Left ventricle myocardium inferior (tissue), 1 donor: ENCODE measurements at regions not wholly inside any gene's neighbourhood (a gene's known extent, or its start where the extent isn't known, plus 50 kb on each side); places are given as distances from the start of the nearest gene placed in this dataset.

Source experiments
- DNase-seq: peaks from one replicate; pipeline ENCODE4 v3.0.0-alpha.2; 2020
- H3K27ac ChIP-seq: fragments of 200-600 bp; replicated peaks from 2 replicates; pipeline ENCODE4 v1.8.0; 2021
- H3K27me3 ChIP-seq: fragments of 200-600 bp; 2 replicates; pipeline ENCODE4 v1.8.0; 2021; ENCODE audit warnings: low read depth
- H3K36me3 ChIP-seq: fragments of 200-600 bp; 2 replicates; pipeline ENCODE4 v1.8.0; 2021
- H3K4me1 ChIP-seq: fragments of 200-600 bp; 2 replicates; pipeline ENCODE4 v1.8.0; 2021
- H3K4me3 ChIP-seq: fragments of 200-600 bp; 2 replicates; pipeline ENCODE4 v1.8.0; 2021; ENCODE audit warnings: mild to moderate bottlenecking, moderate library complexity
- H3K9me3 ChIP-seq: fragments of 200-600 bp; replicated peaks from 2 replicates; pipeline ENCODE4 v1.8.0; 2021
- CTCF ChIP-seq: fragments of 200-600 bp; IDR thresholded peaks from 2 replicates; pipeline ENCODE4 v1.8.0; 2021; ENCODE audit warnings: antibody characterized with exemption, mild to moderate bottlenecking, borderline replicate concordance
- intact Hi-C: fragments of 100-400 bp; cut with micrococcal nuclease; formaldehyde crosslinking; loops from one replicate; pipeline ENCODE4 v1.11.0; 2022
- donor health status: DM: no; HTN: yes; CAD: no; lungs with severe emphysema.

- Histone ChIP-seq H3K4me1 (no peaks in the 10 kb centered on the region), H3K9me3 (no peaks in the 10 kb centered on the region), H3K27ac (no peak overlapping the region), H3K27me3 (peaks cover 3% of the 10 kb centered on the region), H3K36me3 (no peaks in the 10 kb centered on the region), H3K4me3 (no peak overlapping the region)
- intact Hi-C loops, result no loop called here
- DNase-seq, result no peak
- no peak for TF ChIP-seq CTCF
Measured at GRCh38 chr11:111115890-111116289, 129.6 kb upstream of the POU2AF2 start.

GRCh38 chr11:111114091-111114490 is 131.4 kb upstream of the POU2AF2 start:
- no peak overlapping the region for H3K27ac ChIP-seq
- no peaks in the 10 kb centered on the region for H3K4me1 ChIP-seq
- peaks cover 5% of the 10 kb centered on the region for H3K27me3 ChIP-seq
- TF ChIP-seq CTCF, result no peak
- DNase-seq, result no peak
- no peaks in the 10 kb centered on the region for H3K9me3 ChIP-seq
- H3K36me3 ChIP-seq, result no peaks in the 10 kb centered on the region
- intact Hi-C loops, result no loop called here
- H3K4me3 ChIP-seq, result no peak overlapping the region

GRCh38 chr11:111112614-111113013 is 132.9 kb upstream of the POU2AF2 start:
- TF ChIP-seq CTCF, result no peak
- no peaks in the 10 kb centered on the region for H3K36me3 ChIP-seq

GRCh38 chr11:111107501-111107900 is 138.0 kb upstream of the POU2AF2 start:
- no peak overlapping the region for H3K27ac ChIP-seq
- no peaks in the 10 kb centered on the region for H3K9me3 ChIP-seq
- intact Hi-C loops, result no loop called here
- DNase-seq, result no peak
- H3K27me3 ChIP-seq, result peaks cover 14% of the 10 kb centered on the region
- no peak for TF ChIP-seq CTCF
- no peak overlapping the region for H3K4me3 ChIP-seq
- no peaks in the 10 kb centered on the region for H3K4me1 ChIP-seq
- no peaks in the 10 kb centered on the region for H3K36me3 ChIP-seq

More at GRCh38 chr11:111112614-111113013, 132.9 kb upstream of the POU2AF2 start:
- intact Hi-C loops, result no loop called here
- no peak overlapping the region for H3K4me3 ChIP-seq
- no peaks in the 10 kb centered on the region for H3K4me1 ChIP-seq
- peaks cover 7% of the 10 kb centered on the region for H3K27me3 ChIP-seq
- no peak for DNase-seq
- H3K9me3 ChIP-seq, result no peaks in the 10 kb centered on the region
- H3K27ac ChIP-seq, result no peak overlapping the region

GRCh38 chr11:111106641-111107040 is 138.9 kb upstream of the POU2AF2 start:
- no peak for TF ChIP-seq CTCF
- Histone ChIP-seq H3K9me3 (no peaks in the 10 kb centered on the region), H3K4me1 (no peaks in the 10 kb centered on the region), H3K4me3 (no peak overlapping the region), H3K27me3 (peaks cover 14% of the 10 kb centered on the region), H3K27ac (no peak overlapping the region), H3K36me3 (no peaks in the 10 kb centered on the region)
- intact Hi-C loops, result no loop called here
- DNase-seq, result no peak

GRCh38 chr11:111105566-111105965 is 140.0 kb upstream of the POU2AF2 start:
- Histone ChIP-seq H3K27ac (no peak overlapping the region), H3K4me1 (no peaks in the 10 kb centered on the region), H3K4me3 (no peak overlapping the region), H3K36me3 (no peaks in the 10 kb centered on the region), H3K9me3 (no peaks in the 10 kb centered on the region), H3K27me3 (peaks cover 8% of the 10 kb centered on the region)
- intact Hi-C loops, result no loop called here
- DNase-seq, result no peak
- TF ChIP-seq CTCF, result no peak
